H1 (cell line): ENCODE measurements at regions not wholly inside any gene's neighbourhood (a gene's known extent, or its start where the extent isn't known, plus 50 kb on each side); places are given as distances from the start of the nearest gene placed in this dataset.

ENCODE experiments used
- CTCF ChIA-PET: fragments of 300-600 bp; sonication (Branson Sonifier 250); formaldehyde crosslinking; loops from one replicate; lab custom pipeline; 2021; ENCODE audit not compliant: partially characterized antibody; lab: Charles Lee
- POLR2A ChIA-PET: fragments of 300-600 bp; sonication (Branson Sonifier 250); formaldehyde crosslinking; loops from one replicate; lab custom pipeline; 2021; ENCODE audit warnings: inconsistent platforms; ENCODE audit not compliant: partially characterized antibody; lab: Charles Lee
- DNase-seq, 2 experiments: peaks; one replicate each; pipeline versions ENCODE4 v3.0.0 to v3.0.0-alpha.2; 2010 to 2022; ENCODE audit warnings: low spot score in 2 of 2, low read depth in 1 of 2, mixed read lengths in 1 of 2
- FAIRE-seq: peaks from 2 replicates; lab custom pipeline; 2011; peaks lifted over from hg19 to GRCh38; lab: Jason Lieb, UNC
- H2AFZ ChIP-seq: 2 replicates; pipeline ENCODE4 v1.8.1; 2012; ENCODE audit warnings: low read length, inconsistent platforms
- H2AK5ac ChIP-seq: 2 replicates; pipeline ENCODE4 v1.6.1; 2013; ENCODE audit warnings: low read depth, low read length
- H2BK120ac ChIP-seq: replicated peaks from 2 replicates; pipeline ENCODE3; 2013; ENCODE audit warnings: low read depth, low read length, inconsistent platforms
- H2BK12ac ChIP-seq: 2 replicates; pipeline ENCODE4 v1.6.1; 2013; ENCODE audit warnings: low read depth, low read length
- H2BK15ac ChIP-seq: 2 replicates; pipeline ENCODE4 v1.6.1; 2013; ENCODE audit warnings: low read length
- H2BK20ac ChIP-seq: 2 replicates; pipeline ENCODE4 v1.6.1; 2013; ENCODE audit warnings: low read length
- H2BK5ac ChIP-seq: 2 replicates; pipeline ENCODE4 v1.6.1; 2013; ENCODE audit warnings: low read depth, low read length
- H3K14ac ChIP-seq: 2 replicates; pipeline ENCODE4 v1.6.1; 2013; ENCODE audit warnings: inconsistent platforms; ENCODE audit not compliant: insufficient read length
- H3K18ac ChIP-seq: 2 replicates; pipeline ENCODE4 v1.6.1; 2013; ENCODE audit warnings: low read length; ENCODE audit errors: extremely low read depth
- H3K23ac ChIP-seq: 2 replicates; pipeline ENCODE4 v1.6.1; 2013; ENCODE audit warnings: inconsistent platforms; ENCODE audit not compliant: insufficient read length
- H3K23me2 ChIP-seq: 2 replicates; pipeline ENCODE4 v1.6.1; 2013; ENCODE audit warnings: low read depth, low read length
- H3K27ac ChIP-seq: 2 replicates; pipeline ENCODE4 v1.6.1; 2011; ENCODE audit warnings: low read depth, low read length, inconsistent platforms
- H3K27me3 ChIP-seq, 4 experiments: replicated peaks in 1 of 4; 1 replicate in 1 of 4; 2 replicates in 3 of 4; pipeline versions ENCODE4 v1.6.1 to v1.8.1; 2011 to 2013; ENCODE audit warnings: low read length in 3 of 4, mild to moderate bottlenecking in 3 of 4, inconsistent platforms in 2 of 4, mixed read lengths in 2 of 4, moderate library complexity in 1 of 4; ENCODE audit not compliant: control insufficient read depth in 3 of 4, insufficient read depth in 3 of 4; ENCODE audit errors: extremely low read depth in 1 of 4
- H3K36me3 ChIP-seq, 4 experiments: 2 replicates each; pipeline versions ENCODE4 v1.6.1 to v1.8.1; 2011 to 2013; ENCODE audit warnings: mild to moderate bottlenecking in 4 of 4, low read length in 3 of 4, moderate library complexity in 2 of 4, control low read depth in 1 of 4, inconsistent platforms in 1 of 4; ENCODE audit not compliant: insufficient read depth in 4 of 4, control insufficient read depth in 2 of 4
- H3K4ac ChIP-seq: replicated peaks from 2 replicates; pipeline ENCODE3; 2013; ENCODE audit warnings: low read length, low read depth, mixed read lengths, inconsistent platforms; ENCODE audit not compliant: insufficient read length
- H3K4me1 ChIP-seq, 4 experiments: replicated peaks in 1 of 4; 1 replicate in 1 of 4; 2 replicates in 3 of 4; pipeline versions ENCODE4 v1.6.1 to v1.8.1; 2011 to 2013; ENCODE audit warnings: low read length in 3 of 4, inconsistent platforms in 2 of 4, mixed read lengths in 1 of 4; ENCODE audit not compliant: insufficient read depth in 4 of 4, control insufficient read depth in 3 of 4
- H3K4me2 ChIP-seq, 2 experiments: 2 replicates each; pipeline versions ENCODE4 v1.6.1 to v1.8.1; 2011 to 2013; ENCODE audit warnings: low read depth in 2 of 2, low read length in 2 of 2, control low read depth in 1 of 2, inconsistent platforms in 1 of 2, mild to moderate bottlenecking in 1 of 2; ENCODE audit not compliant: insufficient read depth in 1 of 2
- H3K4me3 ChIP-seq, 4 experiments: fragments of 200-600, 300-600 bp in 1 of 4; sonication (generic), shearing (Covaris generic), sonication (Bioruptor Twin) in 1 of 4; 2 replicates each; pipeline versions ENCODE4 v1.5.1 to v1.8.1; 2011 to 2016; ENCODE audit warnings: low read length in 4 of 4, low read depth in 3 of 4, control low read depth in 2 of 4, inconsistent platforms in 2 of 4, mild to moderate bottlenecking in 2 of 4, mixed read lengths in 1 of 4, moderate library complexity in 1 of 4; ENCODE audit not compliant: insufficient read depth in 2 of 4; ENCODE audit errors: extremely low read depth in 1 of 4
- H3K56ac ChIP-seq: replicated peaks from 2 replicates; pipeline ENCODE3; 2013; ENCODE audit warnings: low read depth, mild to moderate bottlenecking, mixed read lengths, low read length, inconsistent platforms; ENCODE audit not compliant: insufficient read length
- H3K79me1 ChIP-seq: 2 replicates; pipeline ENCODE4 v1.6.1; 2013; ENCODE audit warnings: low read depth, low read length, control low read depth
- H3K79me2 ChIP-seq, 2 experiments: 2 replicates each; pipeline versions ENCODE4 v1.6.1 to v1.8.1; 2012 to 2013; ENCODE audit warnings: low read length in 2 of 2, mild to moderate bottlenecking in 2 of 2, inconsistent platforms in 1 of 2; ENCODE audit not compliant: insufficient read depth in 2 of 2, control insufficient read depth in 1 of 2
- H3K9ac ChIP-seq, 4 experiments: replicated peaks in 1 of 4; 1 replicate in 1 of 4; 2 replicates in 3 of 4; pipeline versions ENCODE4 v1.6.1 to v1.8.1; 2011 to 2013; ENCODE audit warnings: low read depth in 3 of 4, low read length in 3 of 4, control low read depth in 2 of 4, mild to moderate bottlenecking in 2 of 4, moderate library complexity in 2 of 4, inconsistent platforms in 1 of 4; ENCODE audit errors: extremely low read depth in 1 of 4
- H3K9me3 ChIP-seq, 2 experiments: 2 replicates each; pipeline versions ENCODE4 v1.6.1 to v1.8.1; 2012 to 2013; ENCODE audit warnings: mild to moderate bottlenecking in 2 of 2, moderate library complexity in 2 of 2, control low read depth in 1 of 2, inconsistent platforms in 1 of 2, low read depth in 1 of 2, low read length in 1 of 2, mixed read lengths in 1 of 2; ENCODE audit not compliant: insufficient read depth in 2 of 2
- H4K20me1 ChIP-seq, 2 experiments: replicated peaks in 1 of 2; 2 replicates each; pipeline versions ENCODE3 to v1.8.1; 2011 to 2013; ENCODE audit warnings: inconsistent platforms in 2 of 2, low read length in 2 of 2, mild to moderate bottlenecking in 1 of 2; ENCODE audit not compliant: insufficient read depth in 2 of 2, control insufficient read depth in 1 of 2
- H4K5ac ChIP-seq: 2 replicates; pipeline ENCODE4 v1.6.1; 2013; ENCODE audit warnings: low read length, low read depth, mixed read lengths, inconsistent platforms; ENCODE audit not compliant: insufficient read length
- H4K8ac ChIP-seq: 2 replicates; pipeline ENCODE4 v1.8.0; 2013; ENCODE audit warnings: mild to moderate bottlenecking, moderate library complexity, low read length, inconsistent platforms; ENCODE audit not compliant: insufficient read depth; ENCODE audit errors: extremely low read depth
- H4K91ac ChIP-seq: replicated peaks from 2 replicates; pipeline ENCODE3; 2013; ENCODE audit warnings: low read length, mixed read lengths, inconsistent platforms; ENCODE audit not compliant: insufficient read length
- BACH1 ChIP-seq: IDR thresholded peaks from 2 replicates; pipeline ENCODE4 v1.6.1; 2012; ENCODE audit warnings: low read length, improper control_type of control experiment
- BCL11A ChIP-seq, 2 experiments: IDR thresholded peaks; one replicate each; pipeline ENCODE4 v1.6.1; 2011; ENCODE audit warnings: low read depth in 2 of 2, low read length in 2 of 2, mild to moderate bottlenecking in 2 of 2
- CREB1 ChIP-seq: IDR thresholded peaks from 2 replicates; pipeline ENCODE4 v1.6.1; 2012; ENCODE audit warnings: inconsistent platforms
- EGR1 ChIP-seq: IDR thresholded peaks from 2 replicates; pipeline ENCODE4 v1.6.1; 2011; ENCODE audit warnings: low read depth, low read length, borderline replicate concordance
- GTF2F1 ChIP-seq: IDR thresholded peaks from 2 replicates; pipeline ENCODE4 v1.6.1; 2012; ENCODE audit warnings: low read depth, low read length, improper control_type of control experiment, borderline replicate concordance
- JUND ChIP-seq: IDR thresholded peaks from 2 replicates; pipeline ENCODE4 v1.6.1; 2011; ENCODE audit warnings: mild to moderate bottlenecking, improper control_type of control experiment, low read length
- KDM4A ChIP-seq: IDR thresholded peaks from one replicate; pipeline ENCODE4 v1.7.1; 2012; ENCODE audit warnings: low read depth, mild to moderate bottlenecking, moderate library complexity, low read length, inconsistent platforms; ENCODE audit not compliant: severe bottlenecking
- KDM5A ChIP-seq: fragments of 200-600 bp; IDR thresholded peaks from 2 replicates; pipeline ENCODE4 v1.7.1; 2012; ENCODE audit warnings: mild to moderate bottlenecking, low read length, inconsistent platforms, mixed read lengths
- RFX5 ChIP-seq: IDR thresholded peaks from 2 replicates; pipeline ENCODE4 v1.6.1; 2011; ENCODE audit warnings: low read depth, low read length, improper control_type of control experiment, borderline replicate concordance
- RNF2 ChIP-seq: fragments of 200-900, 300-1000 bp; sonication (generic); IDR thresholded peaks from 2 replicates; pipeline ENCODE4 v1.7.1; 2016; ENCODE audit warnings: borderline replicate concordance, low read depth, mild to moderate bottlenecking, antibody characterized with exemption, low read length; ENCODE audit not compliant: poor library complexity, severe bottlenecking; ENCODE audit errors: missing control alignments
- SP1 ChIP-seq: IDR thresholded peaks from 2 replicates; pipeline ENCODE4 v1.6.1; 2011; ENCODE audit warnings: low read depth, low read length
- USF2 ChIP-seq: IDR thresholded peaks from 2 replicates; pipeline ENCODE4 v1.6.1; 2011; ENCODE audit warnings: low read length, improper control_type of control experiment
- WGBS, 2 experiments: shearing (Covaris generic) in 1 of 2; methylation state at CpG; one replicate each; pipeline versions ENCODE4 v1.1.6 to v1.1.7; 2013 to 2015; ENCODE audit warnings: low lambda C conversion rate in 2 of 2, mixed read lengths in 2 of 2, inconsistent platforms in 1 of 2, low coverage in 1 of 2, missing lambda C conversion rate in 1 of 2; ENCODE audit not compliant: insufficient replicate concordance in 2 of 2, insufficient coverage in 1 of 2, insufficient read length in 1 of 2; ENCODE audit errors: extremely low coverage in 1 of 2, missing lambda C conversion rate in 1 of 2; 5-methylcytosine and 5-hydroxymethylcytosine counted together
- TF ChIP-seq, protein P1 (sequence below): IDR thresholded peaks from 2 replicates; pipeline ENCODE4 v1.6.1; 2011; ENCODE audit warnings: low read depth, mild to moderate bottlenecking, low read length; ENCODE audit not compliant: insufficient read depth

- Histone ChIP-seq H3K36me3 (no peaks in the 10 kb centered on the region), H3K23ac (no peak overlapping the region), H3K56ac (no peak overlapping the region), H4K5ac (no peak overlapping the region), H3K4me1 (no peaks in the 10 kb centered on the region), H2AK5ac (no peak overlapping the region), H3K4ac (no peak overlapping the region), H2BK20ac (no peak overlapping the region), H3K9me3 (peaks cover 3 to 6% of the 10 kb centered on the region in 2 experiments; a peak in 3 of 4 replicates), H3K27ac (no peak overlapping the region), H3K18ac (no peak overlapping the region), H3K27me3 (no peaks in the 10 kb centered on the region), H3K9ac (no peak overlapping the region), H4K20me1 (no peaks in the 10 kb centered on the region), H4K8ac (no peak overlapping the region), H3K4me3 (no peak overlapping the region), H2BK12ac (no peak overlapping the region), H2AFZ (no peak overlapping the region), H3K79me1 (no peaks in the 10 kb centered on the region), H4K91ac (no peak overlapping the region), H2BK5ac (no peak overlapping the region), H3K4me2 (no peak overlapping the region), H2BK120ac (no peak overlapping the region), H2BK15ac (no peak overlapping the region), H3K23me2 (no peaks in the 10 kb centered on the region), H3K79me2 (no peaks in the 10 kb centered on the region), H3K14ac (no peak overlapping the region)
- FAIRE-seq: no peak
- WGBS, 2 experiments: 85% methylated on average over 2 of the region's 2 CpGs; no CpG with 5 or more reads in 1 of the 2 experiments
- ChIA-PET CTCF (interaction anchor here (0.7 to 1.2 kb wide), 2 partner anchors 115 to 180 kb away, joined by 3 read pairs; no protein-coding TSS in a partner anchor), POLR2A (no interaction called here)
- no peak for DNase-seq
- TF ChIP-seq KDM5A (no peak), CREB1 (no peak), RFX5 (no peak), BCL11A (IDR thresholded peaks at IDR 0.05; ENCODE audit: low read depth in 2 of 2, low read length in 2 of 2) (no peak), BACH1 (no peak), JUND (no peak), EGR1 (no peak), USF2 (no peak), KDM4A (no peak), RNF2 (no peak), SP1 (no peak), GTF2F1 (no peak)
- TF ChIP-seq, protein P1, sequence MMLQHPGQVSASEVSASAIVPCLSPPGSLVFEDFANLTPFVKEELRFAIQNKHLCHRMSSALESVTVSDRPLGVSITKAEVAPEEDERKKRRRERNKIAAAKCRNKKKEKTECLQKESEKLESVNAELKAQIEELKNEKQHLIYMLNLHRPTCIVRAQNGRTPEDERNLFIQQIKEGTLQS: no peak
These were observed 621.2 kb upstream of the ACVR2A start for GRCh38 chr2:147223553-147224060.
